ENCODE measurements at regions not wholly inside any gene's neighbourhood (a gene's known extent, or its start where the extent isn't known, plus 50 kb on each side); places are given as distances from the start of the nearest gene placed in this dataset.
A peak's percentile ranks its signal among the peaks of the same experiment; 100 is the strongest.

DNA sequence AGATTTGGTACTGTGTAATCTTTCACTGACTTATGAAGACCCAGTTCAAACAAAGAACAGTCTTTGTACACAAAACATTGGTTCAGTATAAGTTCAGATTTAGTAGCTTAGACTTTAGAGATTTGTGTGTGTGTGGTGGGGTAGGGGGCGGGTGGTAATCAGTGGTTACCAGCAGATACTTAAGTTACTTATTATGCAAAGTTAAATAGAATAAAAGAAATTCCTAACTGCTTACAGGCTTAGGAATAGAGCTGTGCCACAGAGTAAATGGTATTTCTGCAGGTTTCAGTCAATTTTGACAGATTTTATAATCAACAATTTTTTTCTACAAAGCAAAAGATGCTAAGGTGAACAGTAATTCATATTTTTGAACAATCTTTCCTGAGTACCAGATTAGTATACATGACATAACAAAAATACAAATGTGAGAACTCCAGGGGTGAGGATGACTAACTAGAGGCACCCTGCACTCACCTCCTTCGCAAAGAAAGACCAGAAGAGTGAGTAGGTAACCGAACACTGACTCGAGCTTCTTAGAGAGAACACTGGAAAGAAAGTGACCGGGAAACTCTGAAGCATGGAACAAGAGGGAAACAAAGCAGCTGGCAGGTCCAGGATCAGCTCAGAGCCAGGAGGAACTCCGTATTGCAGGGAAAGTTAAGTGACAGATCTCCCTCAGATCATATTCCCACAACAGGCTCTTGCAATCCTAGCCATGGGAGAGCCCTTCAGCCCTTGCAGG, 560.6 kb downstream of the COL12A1 start:
- DNase-seq (ENCODE audit: low spot score): peak; percentile 20
- H3K36me3 Mint-ChIP-seq (ENCODE audit: low read depth): no peaks in the 10 kb centered on the region
- no peak overlapping the region for H3K4me3 Mint-ChIP-seq
- H3K4me2 ChIP-seq: peak overlapping the region; percentile 61
- peak overlapping the region; percentile 41 for H3K27ac Mint-ChIP-seq
- H3K79me2 ChIP-seq (replicated peaks; ENCODE audit: insufficient read depth): no peaks in the 10 kb centered on the region
- H3K27me3 Mint-ChIP-seq (ENCODE audit: insufficient read depth, low read depth, poor library complexity): no peaks in the 10 kb centered on the region
- peaks cover 9% of the 10 kb centered on the region; the same call in 1 of the 2 replicates for H3K4me1 ChIP-seq (ENCODE audit: insufficient read depth)
- peak; percentile 73 for ATAC-seq
- TF ChIP-seq, protein P1, sequence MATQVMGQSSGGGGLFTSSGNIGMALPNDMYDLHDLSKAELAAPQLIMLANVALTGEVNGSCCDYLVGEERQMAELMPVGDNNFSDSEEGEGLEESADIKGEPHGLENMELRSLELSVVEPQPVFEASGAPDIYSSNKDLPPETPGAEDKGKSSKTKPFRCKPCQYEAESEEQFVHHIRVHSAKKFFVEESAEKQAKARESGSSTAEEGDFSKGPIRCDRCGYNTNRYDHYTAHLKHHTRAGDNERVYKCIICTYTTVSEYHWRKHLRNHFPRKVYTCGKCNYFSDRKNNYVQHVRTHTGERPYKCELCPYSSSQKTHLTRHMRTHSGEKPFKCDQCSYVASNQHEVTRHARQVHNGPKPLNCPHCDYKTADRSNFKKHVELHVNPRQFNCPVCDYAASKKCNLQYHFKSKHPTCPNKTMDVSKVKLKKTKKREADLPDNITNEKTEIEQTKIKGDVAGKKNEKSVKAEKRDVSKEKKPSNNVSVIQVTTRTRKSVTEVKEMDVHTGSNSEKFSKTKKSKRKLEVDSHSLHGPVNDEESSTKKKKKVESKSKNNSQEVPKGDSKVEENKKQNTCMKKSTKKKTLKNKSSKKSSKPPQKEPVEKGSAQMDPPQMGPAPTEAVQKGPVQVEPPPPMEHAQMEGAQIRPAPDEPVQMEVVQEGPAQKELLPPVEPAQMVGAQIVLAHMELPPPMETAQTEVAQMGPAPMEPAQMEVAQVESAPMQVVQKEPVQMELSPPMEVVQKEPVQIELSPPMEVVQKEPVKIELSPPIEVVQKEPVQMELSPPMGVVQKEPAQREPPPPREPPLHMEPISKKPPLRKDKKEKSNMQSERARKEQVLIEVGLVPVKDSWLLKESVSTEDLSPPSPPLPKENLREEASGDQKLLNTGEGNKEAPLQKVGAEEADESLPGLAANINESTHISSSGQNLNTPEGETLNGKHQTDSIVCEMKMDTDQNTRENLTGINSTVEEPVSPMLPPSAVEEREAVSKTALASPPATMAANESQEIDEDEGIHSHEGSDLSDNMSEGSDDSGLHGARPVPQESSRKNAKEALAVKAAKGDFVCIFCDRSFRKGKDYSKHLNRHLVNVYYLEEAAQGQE (IDR thresholded peaks at IDR 0.05; ENCODE audit: unreplicated experiment): no peak
- peak; percentile 6; the same call in 1 of the 2 replicates for TF ChIP-seq NANOG (IDR thresholded peaks at IDR 0.05; ENCODE audit: borderline replicate concordance)
- 0 out of 2 replicates have a peak overlapping the region, but pooled peaks have one; percentile 11 for H3K4me3 ChIP-seq
- H3K9me3 Mint-ChIP-seq: no peaks in the 10 kb centered on the region; the same call in 2 of the 3 replicates
- H3K36me3 ChIP-seq (ENCODE audit: insufficient read depth): no peaks in the 10 kb centered on the region
- H4K20me1 ChIP-seq (replicated peaks; ENCODE audit: insufficient read depth): no peaks in the 10 kb centered on the region
- H3F3A ChIP-seq (replicated peaks; ENCODE audit: low read depth): no peaks in the 10 kb centered on the region
- no peak overlapping the region for H3K27ac ChIP-seq (ENCODE audit: low read depth)
- no peaks in the 10 kb centered on the region for H3K27me3 ChIP-seq (ENCODE audit: insufficient read depth)
- H2AFZ ChIP-seq: peak overlapping the region; percentile 1
- H3K4me1 Mint-ChIP-seq: peaks cover 11% of the 10 kb centered on the region; the same call in 2 of the 3 replicates
- H3K9me2 ChIP-seq (ENCODE audit: insufficient read depth): no peaks in the 10 kb centered on the region

DNA sequence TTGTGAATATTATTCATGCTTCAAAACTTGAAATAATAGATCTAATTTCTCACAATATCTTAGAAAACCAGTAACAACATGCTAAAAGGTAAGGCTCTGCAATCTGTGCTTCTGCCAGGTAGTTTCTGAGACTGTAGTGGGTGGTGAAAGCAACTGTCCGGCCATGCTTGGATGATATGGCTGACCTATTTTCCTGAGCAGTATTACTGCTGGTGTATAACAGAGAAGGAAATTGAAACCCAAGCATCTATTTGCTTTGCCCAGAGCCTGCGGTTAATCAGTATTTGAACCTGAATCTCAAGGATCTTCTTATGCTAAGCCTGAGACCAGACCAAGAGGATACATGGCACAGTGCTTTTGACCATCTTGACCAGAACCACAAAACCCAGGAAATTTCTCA, 563.8 kb downstream of the COL12A1 start:
- no peak for ATAC-seq
- peaks cover 11% of the 10 kb centered on the region; the same call in 2 of the 3 replicates for H3K4me1 Mint-ChIP-seq
- no peaks in the 10 kb centered on the region for H4K20me1 ChIP-seq (replicated peaks; ENCODE audit: insufficient read depth)
- H2AFZ ChIP-seq: no peak overlapping the region
- no peaks in the 10 kb centered on the region for H3K27me3 ChIP-seq (ENCODE audit: insufficient read depth)
- H3K79me2 ChIP-seq (replicated peaks; ENCODE audit: insufficient read depth): no peaks in the 10 kb centered on the region
- no peak overlapping the region for H3K27ac ChIP-seq (ENCODE audit: low read depth)
- no peak overlapping the region for H3K27ac Mint-ChIP-seq
- no peak for DNase-seq (ENCODE audit: low spot score)
- H3K36me3 ChIP-seq (ENCODE audit: insufficient read depth): no peaks in the 10 kb centered on the region
- H3K9me2 ChIP-seq (ENCODE audit: insufficient read depth): no peaks in the 10 kb centered on the region
- H3K4me2 ChIP-seq: no peak overlapping the region
- H3F3A ChIP-seq (replicated peaks; ENCODE audit: low read depth): no peaks in the 10 kb centered on the region
- no peaks in the 10 kb centered on the region; the same call in 2 of the 3 replicates for H3K9me3 Mint-ChIP-seq
- no peak overlapping the region for H3K4me3 Mint-ChIP-seq
- no peak for TF ChIP-seq NANOG (IDR thresholded peaks at IDR 0.05; ENCODE audit: borderline replicate concordance)
- TF ChIP-seq, protein P2, sequence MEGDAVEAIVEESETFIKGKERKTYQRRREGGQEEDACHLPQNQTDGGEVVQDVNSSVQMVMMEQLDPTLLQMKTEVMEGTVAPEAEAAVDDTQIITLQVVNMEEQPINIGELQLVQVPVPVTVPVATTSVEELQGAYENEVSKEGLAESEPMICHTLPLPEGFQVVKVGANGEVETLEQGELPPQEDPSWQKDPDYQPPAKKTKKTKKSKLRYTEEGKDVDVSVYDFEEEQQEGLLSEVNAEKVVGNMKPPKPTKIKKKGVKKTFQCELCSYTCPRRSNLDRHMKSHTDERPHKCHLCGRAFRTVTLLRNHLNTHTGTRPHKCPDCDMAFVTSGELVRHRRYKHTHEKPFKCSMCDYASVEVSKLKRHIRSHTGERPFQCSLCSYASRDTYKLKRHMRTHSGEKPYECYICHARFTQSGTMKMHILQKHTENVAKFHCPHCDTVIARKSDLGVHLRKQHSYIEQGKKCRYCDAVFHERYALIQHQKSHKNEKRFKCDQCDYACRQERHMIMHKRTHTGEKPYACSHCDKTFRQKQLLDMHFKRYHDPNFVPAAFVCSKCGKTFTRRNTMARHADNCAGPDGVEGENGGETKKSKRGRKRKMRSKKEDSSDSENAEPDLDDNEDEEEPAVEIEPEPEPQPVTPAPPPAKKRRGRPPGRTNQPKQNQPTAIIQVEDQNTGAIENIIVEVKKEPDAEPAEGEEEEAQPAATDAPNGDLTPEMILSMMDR (conservative IDR thresholded peaks at IDR 0.05; ENCODE audit: low read depth in 2 of 2): no peak
- no peak for TF ChIP-seq ZNF114 (CRISPR knock-in tag; IDR thresholded peaks at IDR 0.05)
- no peak for TF ChIP-seq EZH2 (IDR thresholded peaks at IDR 0.05; ENCODE audit: low read depth, unreplicated experiment)
- TF ChIP-seq POLR2AphosphoS5 (IDR thresholded peaks at IDR 0.05; ENCODE audit: low read depth): no peak
- TF ChIP-seq, protein P1 (IDR thresholded peaks at IDR 0.05; ENCODE audit: unreplicated experiment): no peak
- TF ChIP-seq, protein P3, sequence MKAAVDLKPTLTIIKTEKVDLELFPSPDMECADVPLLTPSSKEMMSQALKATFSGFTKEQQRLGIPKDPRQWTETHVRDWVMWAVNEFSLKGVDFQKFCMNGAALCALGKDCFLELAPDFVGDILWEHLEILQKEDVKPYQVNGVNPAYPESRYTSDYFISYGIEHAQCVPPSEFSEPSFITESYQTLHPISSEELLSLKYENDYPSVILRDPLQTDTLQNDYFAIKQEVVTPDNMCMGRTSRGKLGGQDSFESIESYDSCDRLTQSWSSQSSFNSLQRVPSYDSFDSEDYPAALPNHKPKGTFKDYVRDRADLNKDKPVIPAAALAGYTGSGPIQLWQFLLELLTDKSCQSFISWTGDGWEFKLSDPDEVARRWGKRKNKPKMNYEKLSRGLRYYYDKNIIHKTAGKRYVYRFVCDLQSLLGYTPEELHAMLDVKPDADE (IDR thresholded peaks at IDR 0.05): no peak
- TF ChIP-seq CREB1 (CRISPR knock-in tag; IDR thresholded peaks at IDR 0.05; ENCODE audit: low read depth): no peak
- TF ChIP-seq STAT1 (IDR thresholded peaks at IDR 0.05; ENCODE audit: unreplicated experiment): no peak
- no peak for TF ChIP-seq EZH2phosphoT487 (IDR thresholded peaks at IDR 0.05; ENCODE audit: unreplicated experiment)
- H3K36me3 Mint-ChIP-seq (ENCODE audit: low read depth): no peaks in the 10 kb centered on the region
- peaks cover 9% of the 10 kb centered on the region; the same call in 1 of the 2 replicates for H3K4me1 ChIP-seq (ENCODE audit: insufficient read depth)
- H3K4me3 ChIP-seq: no peak overlapping the region
- H3K27me3 Mint-ChIP-seq (ENCODE audit: insufficient read depth, low read depth, poor library complexity): no peaks in the 10 kb centered on the region

Measured in GM23338 (cell line).